SIG-M5 treated with dmso at 0.1 percent for 504 hours (cell line): ENCODE measurements at regions not wholly inside any gene's neighbourhood (a gene's known extent, or its start where the extent isn't known, plus 50 kb on each side); places are given as distances from the start of the nearest gene placed in this dataset.

Experiments used
- DNase-seq: peaks from one replicate; lab custom pipeline; 2025; ENCODE audit not compliant: unreplicated experiment; lab: John Stamatoyannopoulos, UW

- DNase-seq = no peak
Observed at GRCh38 chr4:152117933-152118507, 357.2 kb upstream of the GATB start.

GRCh38 chr4:152117520-152117919 lies 356.7 kb upstream of the GATB start:
- no peak for DNase-seq

DNA sequence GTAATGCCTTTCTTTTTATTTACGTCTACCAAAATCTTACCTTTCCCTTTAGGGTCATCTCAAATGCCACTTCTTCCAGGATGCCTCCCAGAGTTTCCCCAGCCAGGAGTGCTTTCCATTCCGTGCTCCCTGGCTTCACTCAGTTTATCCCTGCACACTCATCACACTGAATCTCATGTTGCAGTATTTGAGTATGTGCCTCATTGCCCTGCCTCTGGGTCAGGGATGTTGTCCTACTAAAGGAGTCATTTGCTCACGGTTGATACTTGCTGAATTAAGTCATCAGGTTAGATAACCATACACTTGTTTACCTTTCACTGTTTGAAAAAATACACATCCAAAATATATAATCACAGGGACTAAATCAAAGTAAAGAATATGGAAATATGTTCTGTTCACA lies 356.2 kb upstream of the GATB start:
- DNase-seq = no peak

DNA sequence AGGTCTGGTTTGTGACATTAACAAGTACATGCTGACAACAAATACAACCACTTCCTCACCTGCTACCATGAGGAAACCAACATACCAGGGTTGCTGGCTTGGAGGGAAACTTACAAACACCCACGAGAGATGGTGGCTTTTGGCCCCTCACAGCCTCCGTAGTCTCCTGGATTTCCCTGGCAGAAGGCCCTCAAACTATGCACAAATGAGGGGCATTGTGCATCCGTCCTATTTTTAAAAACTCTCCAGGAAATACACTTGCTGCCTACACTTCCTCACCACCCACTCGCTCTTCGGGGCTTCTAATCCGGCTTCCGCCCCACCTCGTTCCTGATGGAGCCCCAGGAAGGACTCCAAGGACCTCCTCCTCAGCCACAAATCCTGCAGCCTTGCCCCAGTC lies 355.0 kb upstream of the GATB start:
- DNase-seq = no peak

GRCh38 chr4:152115118-152115517 lies 354.3 kb upstream of the GATB start:
- no peak for DNase-seq

GRCh38 chr4:152114562-152114961 lies 353.8 kb upstream of the GATB start:
- no peak for DNase-seq

DNA sequence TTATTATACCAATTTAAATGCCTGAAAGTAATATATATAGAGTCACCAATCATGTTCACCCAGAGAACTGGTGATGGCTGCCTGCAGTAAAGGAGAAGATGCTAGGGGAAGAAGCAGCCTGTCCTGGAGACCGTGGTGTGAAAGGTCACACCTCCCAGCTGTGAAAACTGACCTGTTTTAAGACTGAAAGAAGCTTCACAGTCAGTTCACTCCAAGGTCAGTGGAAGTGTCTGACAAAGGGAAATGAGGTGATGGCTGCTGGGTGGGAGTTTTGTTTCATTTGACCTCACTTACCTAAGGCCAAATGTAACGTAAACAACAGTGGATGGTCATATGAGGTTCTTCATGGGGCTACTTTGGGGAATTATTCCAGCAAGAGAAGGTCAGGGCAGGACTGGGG lies 352.1 kb upstream of the GATB start:
- no peak for DNase-seq

DNA sequence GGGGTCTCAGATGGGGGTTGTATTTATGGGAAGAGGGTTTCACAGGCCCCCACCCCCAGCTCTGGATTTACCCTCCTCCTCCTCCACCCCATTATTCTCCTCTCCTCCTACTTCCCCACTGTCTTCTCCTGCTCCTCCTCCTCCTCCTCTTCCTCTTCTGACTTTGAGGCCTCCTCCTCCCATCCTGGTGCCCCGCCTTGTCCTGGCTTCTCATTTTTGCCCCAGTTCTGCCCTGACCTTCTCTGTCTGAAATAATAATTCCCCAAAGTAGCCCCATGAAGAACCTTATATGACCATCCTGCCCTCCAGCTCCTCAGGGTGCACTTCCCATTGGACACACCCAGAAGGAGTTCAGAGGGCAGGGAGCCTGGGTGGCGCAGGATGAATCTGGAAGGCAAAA lies 351.4 kb upstream of the GATB start:
- no peak for DNase-seq

DNA sequence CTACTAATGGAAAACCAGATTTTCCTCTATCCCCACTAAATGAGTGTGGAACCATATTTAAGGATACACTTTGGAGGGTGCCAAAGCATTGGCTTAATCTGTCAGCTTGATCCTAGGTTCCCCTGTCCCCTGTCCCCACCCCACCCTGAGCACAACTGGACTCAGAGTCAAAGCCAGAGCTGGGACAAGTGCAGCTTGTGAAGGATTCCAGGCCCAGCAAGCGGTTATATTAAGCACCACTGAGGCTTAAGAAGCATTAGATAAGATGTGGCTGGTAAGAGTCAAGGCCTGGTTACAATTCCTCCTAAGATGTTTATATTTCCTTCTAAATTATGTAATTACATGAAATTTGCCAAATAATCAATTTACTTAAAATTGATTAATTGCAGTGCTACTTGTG lies 350.0 kb upstream of the GATB start:
- DNase-seq = no peak

- no peak for DNase-seq
Observed at GRCh38 chr4:152109531-152110509, 349.0 kb upstream of the GATB start.

GRCh38 chr4:152107736-152108500 lies 347.1 kb upstream of the GATB start:
- DNase-seq = no peak

DNA sequence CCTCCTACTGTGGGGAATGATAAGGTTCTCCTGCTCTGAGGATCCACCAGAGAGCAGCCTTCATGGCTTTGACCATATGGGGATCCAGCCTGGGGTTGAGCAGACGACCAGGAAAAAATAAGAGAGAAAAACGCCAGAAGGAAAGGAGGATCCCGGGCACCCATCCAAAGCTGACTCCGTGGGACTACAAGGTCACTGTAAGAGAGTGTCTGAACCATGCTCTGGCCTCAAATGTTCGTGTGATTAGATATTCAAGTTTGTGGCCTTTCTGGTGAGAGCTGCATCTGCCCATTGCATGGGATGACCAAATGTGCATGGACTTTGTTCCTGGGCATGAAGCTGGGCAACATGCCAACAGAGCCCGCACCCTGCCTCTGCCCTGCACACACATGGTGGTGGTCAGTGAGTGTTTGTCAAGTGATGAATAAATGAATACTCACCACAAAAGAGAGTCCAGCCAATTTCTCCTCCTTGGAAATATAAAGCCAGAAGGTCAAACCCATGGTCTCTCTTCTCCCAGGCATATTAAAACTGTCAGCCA lies 346.0 kb upstream of the GATB start:
- DNase-seq = no peak

- DNase-seq = peak; percentile 34
Observed at GRCh38 chr4:152106113-152106763, 345.4 kb upstream of the GATB start.

GRCh38 chr4:152104901-152105357 lies 344.1 kb upstream of the GATB start:
- no peak for DNase-seq

DNA sequence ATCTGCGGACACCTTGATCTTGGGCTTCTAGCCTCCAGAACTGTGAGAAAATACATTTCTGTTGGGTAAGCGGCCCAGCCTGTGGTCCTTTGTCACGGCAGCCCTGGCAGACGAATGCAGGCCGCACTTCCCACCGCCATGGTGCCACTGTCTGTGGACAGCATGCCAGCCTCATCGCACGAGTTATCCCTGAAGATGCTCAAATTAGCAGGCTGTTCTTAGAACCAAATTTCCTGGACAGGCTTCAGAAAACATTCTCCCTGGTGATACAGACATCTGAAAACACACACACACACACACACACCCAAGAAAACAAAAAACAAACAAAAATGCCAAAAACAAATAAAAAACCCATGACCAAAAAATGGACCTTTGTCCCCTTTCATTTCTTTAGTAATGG lies 343.5 kb upstream of the GATB start:
- no peak for DNase-seq

DNA sequence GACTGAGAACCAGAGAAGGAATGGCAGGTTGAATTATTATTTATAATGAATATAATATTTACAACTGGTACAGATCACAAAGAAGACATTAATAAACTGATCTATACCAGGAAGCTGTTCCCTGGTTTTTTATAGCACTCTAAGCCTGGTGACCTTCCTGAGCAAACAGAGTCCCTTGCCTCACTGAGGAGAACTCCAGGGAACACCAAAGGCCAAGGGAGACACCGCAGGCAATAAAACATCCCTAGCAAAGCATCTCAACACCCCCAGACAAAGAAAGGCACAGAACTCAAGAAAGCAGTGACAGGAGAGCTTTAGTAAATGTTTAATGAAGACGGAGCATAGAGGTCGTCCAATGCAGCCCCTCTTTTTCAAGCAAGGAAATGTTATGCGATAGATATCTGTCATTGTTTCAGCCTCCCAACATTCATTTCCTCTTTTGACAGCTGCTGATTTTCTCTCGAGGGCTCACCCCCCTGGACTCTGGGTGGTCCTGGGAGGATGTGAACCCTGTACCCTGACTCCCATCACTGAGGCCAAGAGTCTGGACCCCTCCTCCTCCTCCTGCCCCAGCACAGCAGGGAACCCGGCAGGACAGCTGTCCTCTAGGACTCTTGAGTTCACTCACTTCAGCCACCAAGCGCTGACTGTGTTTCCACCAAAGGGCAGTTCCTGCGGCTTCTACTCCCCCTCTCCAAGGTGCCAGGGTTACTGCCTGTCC lies 342.5 kb upstream of the GATB start:
- DNase-seq = no peak

GRCh38 chr4:152102436-152103000 lies 341.7 kb upstream of the GATB start:
- DNase-seq = no peak

GRCh38 chr4:152101556-152102435 lies 341.0 kb upstream of the GATB start:
- no peak for DNase-seq
